Epidermal melanocyte (primary cell): ENCODE measurements at regions not wholly inside any gene's neighbourhood (a gene's known extent, or its start where the extent isn't known, plus 50 kb on each side); places are given as distances from the start of the nearest gene placed in this dataset.
"Not testable (repeated sequence)": the region's sequence is repeated elsewhere in the genome, so short reads cannot be mapped to it uniquely, and the experiment has no call there.

Experiments used
- DNase-seq: peaks from one replicate; pipeline ENCODE4 v3.0.0; 2011; ENCODE audit warnings: low spot score; ENCODE audit not compliant: insufficient read length

- DNase-seq: no peak
Observed at GRCh38 chr9:124084087-124084486, 72.5 kb downstream of the LHX2 start.

- DNase-seq: no peak
Observed at GRCh38 chr9:124087226-124087625, 75.7 kb downstream of the LHX2 start.

GRCh38 chr9:124088476-124088837, 76.9 kb downstream of the LHX2 start:
- no peak for DNase-seq

- not testable (repeated sequence) for DNase-seq
Observed at GRCh38 chr9:124089631-124090488, 78.3 kb downstream of the LHX2 start.

- no peak for DNase-seq
Observed at GRCh38 chr9:124098141-124098905, 86.8 kb downstream of the LHX2 start.

- no peak for DNase-seq
Observed at GRCh38 chr9:124099860-124100259, 88.3 kb downstream of the LHX2 start.

- DNase-seq: no peak
Observed at GRCh38 chr9:124101215-124101968, 89.8 kb downstream of the LHX2 start.

- DNase-seq: no peak
Observed at GRCh38 chr9:124101969-124102345, 90.4 kb downstream of the LHX2 start.

- no peak for DNase-seq
Observed at GRCh38 chr9:124102363-124102762, 90.8 kb downstream of the LHX2 start.

- no peak for DNase-seq
Observed at GRCh38 chr9:124105266-124105665, 93.7 kb downstream of the LHX2 start.

- no peak for DNase-seq
Observed at GRCh38 chr9:124108216-124108615, 96.6 kb downstream of the LHX2 start.

GRCh38 chr9:124110307-124110915, 98.8 kb downstream of the LHX2 start:
- DNase-seq: peak; percentile 85

GRCh38 chr9:124116683-124117363, 105.3 kb downstream of the LHX2 start:
- no peak for DNase-seq

GRCh38 chr9:124118894-124119293, 107.3 kb downstream of the LHX2 start:
- no peak for DNase-seq

GRCh38 chr9:124120272-124120671, 108.7 kb downstream of the LHX2 start:
- DNase-seq: no peak

GRCh38 chr9:124121725-124122124, 110.2 kb downstream of the LHX2 start:
- no peak for DNase-seq

GRCh38 chr9:124122321-124122720, 110.8 kb downstream of the LHX2 start:
- DNase-seq: no peak

- DNase-seq: no peak
Observed at GRCh38 chr9:124122813-124123462, 111.4 kb downstream of the LHX2 start.

- DNase-seq: not testable (repeated sequence)
Observed at GRCh38 chr9:124123621-124124020, 112.1 kb downstream of the LHX2 start.
